Lower lobe of right lung (tissue), 2 donors: ENCODE measurements at regions not wholly inside any gene's neighbourhood (a gene's known extent, or its start where the extent isn't known, plus 50 kb on each side); places are given as distances from the start of the nearest gene placed in this dataset.

Source experiments
- ATAC-seq, 2 donors: fragments of 200-7000 bp; cut with Tn5 transposase; one replicate each; pipeline ENCODE4 v1.9.1; 2020 to 2022; ENCODE audit warnings: mild to moderate bottlenecking in 2 of 2, moderate library complexity in 2 of 2
- DNase-seq: peaks from one replicate; pipeline ENCODE4 v3.0.0-alpha.2; 2020
- H3K27ac ChIP-seq: fragments of 200-600 bp; one replicate; pipeline ENCODE4 v1.8.0; 2022
- H3K27me3 ChIP-seq: fragments of 200-600 bp; one replicate; pipeline ENCODE4 v1.8.0; 2022; ENCODE audit warnings: low read depth
- H3K36me3 ChIP-seq: fragments of 200-600 bp; one replicate; pipeline ENCODE4 v1.8.0; 2022; ENCODE audit warnings: mild to moderate bottlenecking
- H3K4me1 ChIP-seq: fragments of 200-600 bp; one replicate; pipeline ENCODE4 v1.8.0; 2022
- H3K4me3 ChIP-seq: fragments of 200-600 bp; one replicate; pipeline ENCODE4 v1.8.0; 2022; ENCODE audit warnings: mild to moderate bottlenecking
- H3K9me3 ChIP-seq: fragments of 200-600 bp; one replicate; pipeline ENCODE4 v1.8.0; 2022
- intact Hi-C: fragments of 100-400 bp; cut with DNase I; formaldehyde crosslinking; loops from one replicate; pipeline ENCODE4 v1.11.0; 2022
- TF ChIP-seq, protein P1 (sequence below): fragments of 200-600 bp; IDR thresholded peaks from one replicate; pipeline ENCODE4 v1.8.0; 2022; ENCODE audit warnings: antibody characterized with exemption, mild to moderate bottlenecking
- donor health status: DM: no; HTN: yes; CAD: no; lungs with severe emphysema.

- no peak overlapping the region for H3K27ac ChIP-seq
- no peaks in the 10 kb centered on the region for H3K36me3 ChIP-seq
- H3K9me3 ChIP-seq: no peaks in the 10 kb centered on the region
- no peak overlapping the region for H3K4me3 ChIP-seq
- ATAC-seq (no peak), DNase-seq (no peak)
- TF ChIP-seq, protein P1, sequence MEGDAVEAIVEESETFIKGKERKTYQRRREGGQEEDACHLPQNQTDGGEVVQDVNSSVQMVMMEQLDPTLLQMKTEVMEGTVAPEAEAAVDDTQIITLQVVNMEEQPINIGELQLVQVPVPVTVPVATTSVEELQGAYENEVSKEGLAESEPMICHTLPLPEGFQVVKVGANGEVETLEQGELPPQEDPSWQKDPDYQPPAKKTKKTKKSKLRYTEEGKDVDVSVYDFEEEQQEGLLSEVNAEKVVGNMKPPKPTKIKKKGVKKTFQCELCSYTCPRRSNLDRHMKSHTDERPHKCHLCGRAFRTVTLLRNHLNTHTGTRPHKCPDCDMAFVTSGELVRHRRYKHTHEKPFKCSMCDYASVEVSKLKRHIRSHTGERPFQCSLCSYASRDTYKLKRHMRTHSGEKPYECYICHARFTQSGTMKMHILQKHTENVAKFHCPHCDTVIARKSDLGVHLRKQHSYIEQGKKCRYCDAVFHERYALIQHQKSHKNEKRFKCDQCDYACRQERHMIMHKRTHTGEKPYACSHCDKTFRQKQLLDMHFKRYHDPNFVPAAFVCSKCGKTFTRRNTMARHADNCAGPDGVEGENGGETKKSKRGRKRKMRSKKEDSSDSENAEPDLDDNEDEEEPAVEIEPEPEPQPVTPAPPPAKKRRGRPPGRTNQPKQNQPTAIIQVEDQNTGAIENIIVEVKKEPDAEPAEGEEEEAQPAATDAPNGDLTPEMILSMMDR: no peak
- peaks cover 14% of the 10 kb centered on the region for H3K4me1 ChIP-seq
- H3K27me3 ChIP-seq: no peaks in the 10 kb centered on the region
- intact Hi-C loops: no loop called here
Observed at GRCh38 chr5:74052441-74053221, 426.6 kb downstream of the ARHGEF28 start.

DNA sequence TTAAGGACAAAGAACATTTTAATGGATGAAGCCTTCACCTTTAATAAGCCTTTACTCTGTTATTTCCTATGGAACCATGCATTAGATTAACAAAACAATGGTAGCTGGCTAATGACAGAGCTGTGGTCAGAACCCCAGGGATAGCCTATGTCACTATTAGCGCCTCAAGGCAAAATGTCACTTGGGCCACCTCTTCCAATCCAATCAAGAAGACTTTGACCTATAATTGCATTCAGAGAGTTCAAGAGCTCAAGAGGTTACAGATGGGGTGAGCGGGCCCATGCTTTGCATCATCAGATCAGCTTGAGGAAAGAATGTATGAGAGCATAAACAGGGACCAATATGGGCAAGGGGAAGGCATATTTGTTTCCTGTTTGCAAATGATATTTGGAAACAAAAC lies 425.1 kb downstream of the ARHGEF28 start:
- Histone ChIP-seq H3K4me1 (peaks cover under 1% of the 10 kb centered on the region), H3K4me3 (no peak overlapping the region), H3K27me3 (no peaks in the 10 kb centered on the region), H3K9me3 (no peaks in the 10 kb centered on the region), H3K36me3 (no peaks in the 10 kb centered on the region), H3K27ac (no peak overlapping the region)
- intact Hi-C loops: no loop called here
- ATAC-seq: no peak
- TF ChIP-seq, protein P1: no peak
- no peak for DNase-seq

GRCh38 chr5:74044936-74045335 lies 418.9 kb downstream of the ARHGEF28 start:
- TF ChIP-seq, protein P1: no peak
- Histone ChIP-seq H3K9me3 (no peaks in the 10 kb centered on the region), H3K27ac (no peak overlapping the region), H3K27me3 (no peaks in the 10 kb centered on the region), H3K36me3 (no peaks in the 10 kb centered on the region), H3K4me1 (peaks cover 4% of the 10 kb centered on the region), H3K4me3 (no peak overlapping the region)
- intact Hi-C loops: no loop called here
- no peak for DNase-seq
- ATAC-seq: no peak

DNA sequence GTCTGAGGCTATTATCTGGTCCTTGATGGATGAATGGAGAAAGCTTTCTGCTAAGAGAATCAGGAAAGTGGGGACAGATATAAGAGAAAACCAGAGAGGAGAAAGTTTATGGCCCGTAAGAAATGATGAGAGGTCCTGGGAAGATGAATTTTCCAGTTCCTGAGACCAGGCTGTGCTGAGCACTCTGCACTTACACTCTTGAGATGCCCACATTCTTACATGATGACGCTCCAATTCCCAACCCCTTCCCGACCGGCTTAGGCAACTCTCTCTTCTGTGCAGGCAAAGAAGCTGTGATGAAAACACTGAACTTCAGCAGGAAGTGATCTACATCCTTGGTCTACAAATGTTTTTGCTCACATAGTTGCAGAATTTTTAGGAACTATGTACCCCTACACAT lies 417.0 kb downstream of the ARHGEF28 start:
- H3K4me1 ChIP-seq: peaks cover 4% of the 10 kb centered on the region
- no peak overlapping the region for H3K27ac ChIP-seq
- H3K4me3 ChIP-seq: no peak overlapping the region
- peak; percentile 90 to 96 for ATAC-seq
- no peak for DNase-seq
- H3K9me3 ChIP-seq: no peaks in the 10 kb centered on the region
- TF ChIP-seq, protein P1: no peak
- H3K36me3 ChIP-seq: no peaks in the 10 kb centered on the region
- intact Hi-C loops: no loop called here
- H3K27me3 ChIP-seq: no peaks in the 10 kb centered on the region

DNA sequence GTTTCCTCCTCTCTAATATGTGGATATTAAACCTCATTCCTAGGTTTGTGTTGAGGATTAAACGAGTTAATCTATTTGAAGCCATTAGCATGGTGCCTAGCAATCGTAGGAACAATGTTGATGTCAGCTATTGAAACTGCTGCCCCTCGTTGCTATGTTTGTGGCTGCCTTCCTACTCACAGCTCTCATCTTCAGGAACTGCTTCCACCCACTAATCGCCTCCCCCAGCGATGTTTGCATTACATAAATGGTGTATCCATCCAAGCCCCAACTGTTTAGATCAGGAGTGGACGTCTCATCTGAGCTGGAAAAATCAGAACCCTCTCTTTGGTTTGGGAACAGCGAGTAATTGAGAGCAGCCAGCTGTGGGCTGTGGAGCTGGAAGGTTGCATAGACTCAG lies 416.6 kb downstream of the ARHGEF28 start:
- H3K27me3 ChIP-seq: no peaks in the 10 kb centered on the region
- H3K9me3 ChIP-seq: no peaks in the 10 kb centered on the region
- ATAC-seq (no peak), DNase-seq (no peak)
- intact Hi-C loops: no loop called here
- TF ChIP-seq, protein P1: no peak
- no peaks in the 10 kb centered on the region for H3K36me3 ChIP-seq
- H3K4me3 ChIP-seq: no peak overlapping the region
- H3K27ac ChIP-seq: no peak overlapping the region
- peaks cover 4% of the 10 kb centered on the region for H3K4me1 ChIP-seq
